HepG2 (cell line): ENCODE measurements at regions not wholly inside any gene's neighbourhood (a gene's known extent, or its start where the extent isn't known, plus 50 kb on each side); places are given as distances from the start of the nearest gene placed in this dataset.

Experiments
- ATAC-seq: fragments of 200-7000 bp; cut with Tn5 transposase; 3 replicates; pipeline ENCODE4 v1.9.1; 2020; ENCODE audit warnings: mild to moderate bottlenecking, moderate library complexity
- BruUV-seq: library from RNA; stranded (reverse); fragments of 400-500 nt; replicated peaks from 2 replicates; lab custom pipeline; 2021; lab: Mats Ljungman, UMichigan
- CTCF ChIA-PET: fragments of 300-600 bp; formaldehyde crosslinking; extraction: SDS; loops from one replicate; lab custom pipeline; 2021; ENCODE audit warnings: low total read pairs, inconsistent platforms, low intra/inter-chr PET ratio; lab: Yijun Ruan, JAX
- POLR2A ChIA-PET: fragments of 350-600 bp; sonication (Branson Sonifier 250); formaldehyde crosslinking; loops from one replicate; lab custom pipeline; 2020; ENCODE audit warnings: antibody characterized with exemption, inconsistent platforms; lab: Yijun Ruan, JAX
- DNase-seq: peaks from one replicate; pipeline ENCODE4 v3.0.0-alpha.2; 2015; ENCODE audit warnings: low spot score
- FAIRE-seq: peaks from 3 replicates; lab custom pipeline; 2011; peaks lifted over from hg19 to GRCh38; lab: Jason Lieb, UNC
- H2AFZ ChIP-seq: one replicate; pipeline ENCODE4 v1.6.1; 2011; ENCODE audit warnings: low read length, inconsistent platforms
- H3K27ac ChIP-seq: fragments of 300-600 bp; 3 replicates; pipeline ENCODE4 v1.8.0; 2011; ENCODE audit warnings: mixed run types, mild to moderate bottlenecking, mixed read lengths, low read length, inconsistent platforms; ENCODE audit not compliant: insufficient read depth; ENCODE audit errors: extremely low read length
- H3K27me3 ChIP-seq, 2 experiments: fragments of 200-600 bp in 1 of 2; 2 replicates in 1 of 2; 3 replicates in 1 of 2; pipeline versions ENCODE4 v1.6.0 to v1.8.0; 2011; ENCODE audit warnings: low read length in 2 of 2, mild to moderate bottlenecking in 2 of 2, moderate library complexity in 2 of 2, inconsistent platforms in 1 of 2; ENCODE audit not compliant: insufficient read depth in 2 of 2, control insufficient read depth in 1 of 2
- H3K36me3 ChIP-seq, 2 experiments: fragments of 200-600 bp in 1 of 2; replicated peaks in 1 of 2; 2 replicates in 1 of 2; 3 replicates in 1 of 2; pipeline versions ENCODE4 v1.5.1 to v1.8.0; 2011; ENCODE audit warnings: low read length in 2 of 2, inconsistent platforms in 1 of 2; ENCODE audit not compliant: insufficient read depth in 2 of 2, control insufficient read depth in 1 of 2
- H3K4me1 ChIP-seq: 2 replicates; pipeline ENCODE4 v1.5.1; 2012; ENCODE audit warnings: low read length, inconsistent platforms; ENCODE audit not compliant: insufficient read depth
- H3K4me2 ChIP-seq: 2 replicates; pipeline ENCODE4 v1.6.0; 2011; ENCODE audit warnings: low read depth, low read length, inconsistent platforms
- H3K4me3 ChIP-seq, 3 experiments: fragments of 200-600 bp in 1 of 3; sonication (generic), shearing (Covaris generic) in 1 of 3; replicated peaks in 1 of 3; 2 replicates each; pipeline ENCODE4 v1.5.1; 2011 to 2016; ENCODE audit warnings: low read length in 3 of 3, inconsistent platforms in 2 of 3, low read depth in 2 of 3, mild to moderate bottlenecking in 2 of 3, control low read depth in 1 of 3, mixed read lengths in 1 of 3; ENCODE audit not compliant: insufficient read depth in 1 of 3
- H3K79me2 ChIP-seq: one replicate; pipeline ENCODE4 v1.6.1; 2011; ENCODE audit warnings: low read length, inconsistent platforms; ENCODE audit not compliant: insufficient read depth
- H3K9ac ChIP-seq: 2 replicates; pipeline ENCODE4 v1.6.0; 2011; ENCODE audit warnings: mild to moderate bottlenecking, low read depth, low read length, inconsistent platforms; ENCODE audit not compliant: insufficient read depth
- H3K9me3 ChIP-seq: 2 replicates; pipeline ENCODE4 v1.5.1; 2012; ENCODE audit warnings: mild to moderate bottlenecking, low read length
- H4K20me1 ChIP-seq: 2 replicates; pipeline ENCODE4 v1.6.0; 2011; ENCODE audit warnings: inconsistent platforms, mild to moderate bottlenecking, low read length, moderate library complexity; ENCODE audit not compliant: insufficient read depth
- BORCS8-MEF2B ChIP-seq: sonication (generic); formaldehyde crosslinking; IDR thresholded peaks from 2 replicates; pipeline ENCODE4 v1.8.0; 2022; ENCODE audit warnings: mild to moderate bottlenecking, missing genetic modification reagents
- CEBPG ChIP-seq: IDR thresholded peaks from 2 replicates; pipeline ENCODE4 v1.6.1; 2016
- GPN1 ChIP-seq: sonication (generic); formaldehyde crosslinking; IDR thresholded peaks from 2 replicates; pipeline ENCODE4 v1.5.1; 2020; ENCODE audit warnings: missing genetic modification reagents, borderline replicate concordance
- IRF2 ChIP-seq: IDR thresholded peaks from 2 replicates; pipeline ENCODE4 v1.6.1; 2018; ENCODE audit warnings: missing genetic modification reagents, missing compliant biosample characterization
- KLF11 ChIP-seq: IDR thresholded peaks from 2 replicates; pipeline ENCODE4 v1.6.1; 2016; ENCODE audit warnings: missing compliant biosample characterization
- NAIF1 ChIP-seq: sonication (generic); formaldehyde crosslinking; IDR thresholded peaks from 2 replicates; pipeline ENCODE4 v1.5.0; 2020; ENCODE audit warnings: mild to moderate bottlenecking, missing genetic modification reagents, borderline replicate concordance
- PHF8 ChIP-seq: sonication (generic); formaldehyde crosslinking; IDR thresholded peaks from 2 replicates; pipeline ENCODE4 v1.5.0; 2020; ENCODE audit warnings: missing genetic modification reagents
- RAD51 ChIP-seq: fragments of 450-650 bp; IDR thresholded peaks from 2 replicates; pipeline ENCODE4 v1.6.1; 2016; ENCODE audit warnings: borderline replicate concordance
- RBFOX2 ChIP-seq: fragments of 200-400 bp; formaldehyde crosslinking; IDR thresholded peaks from 2 replicates; pipeline ENCODE4 v1.6.1; 2017; ENCODE audit warnings: low read depth, mild to moderate bottlenecking, low read length
- ZNF143 ChIP-seq: sonication (generic); formaldehyde crosslinking; IDR thresholded peaks from 2 replicates; pipeline ENCODE4 v1.4.0; 2020; ENCODE audit warnings: missing genetic modification reagents
- ZNF263 ChIP-seq: sonication (generic); formaldehyde crosslinking; IDR thresholded peaks from 2 replicates; pipeline ENCODE4 v1.4.0; 2020; ENCODE audit warnings: missing genetic modification reagents
- ZNF331 ChIP-seq: sonication (generic); formaldehyde crosslinking; IDR thresholded peaks from 2 replicates; pipeline ENCODE4 v1.4.0; 2020; ENCODE audit warnings: missing genetic modification reagents
- ZNF335 ChIP-seq: sonication (generic); formaldehyde crosslinking; IDR thresholded peaks from 2 replicates; pipeline ENCODE4 v1.4.0; 2020; ENCODE audit warnings: missing genetic modification reagents
- ZNF382 ChIP-seq: sonication (generic); formaldehyde crosslinking; IDR thresholded peaks from 2 replicates; pipeline ENCODE4 v1.5.0; 2020; ENCODE audit warnings: missing genetic modification reagents, mild to moderate bottlenecking, borderline replicate concordance
- ZNF407 ChIP-seq: sonication (generic); formaldehyde crosslinking; IDR thresholded peaks from one replicate; pipeline ENCODE4 v1.5.1; 2020; ENCODE audit warnings: mild to moderate bottlenecking, missing genetic modification reagents; ENCODE audit errors: not compliant biosample characterization
- ZNF503 ChIP-seq: sonication (generic); formaldehyde crosslinking; IDR thresholded peaks from 2 replicates; pipeline ENCODE4 v1.4.0; 2020; ENCODE audit warnings: missing genetic modification reagents
- WGBS: methylation state at CpG from one replicate; pipeline ENCODE4 v1.1.6; 2017; ENCODE audit warnings: low lambda C conversion rate; 5-methylcytosine and 5-hydroxymethylcytosine counted together
- in situ Hi-C: cut with HindIII; loops from 2 replicates; pipeline ENCODE4 v1.10.0; 2017; ENCODE audit warnings: low pct_unique_long_range_greater_than_20kb; ENCODE audit not compliant: extremely low pct_ligation_motif_present
- intact Hi-C: fragments of 100-400 bp; cut with micrococcal nuclease; formaldehyde crosslinking; loops from one replicate; pipeline ENCODE4 v1.10.0; 2022; ENCODE audit not compliant: unreplicated experiment
- TF ChIP-seq, protein P1 (sequence below): IDR thresholded peaks from 2 replicates; pipeline ENCODE4 v1.6.1; 2016; ENCODE audit warnings: missing compliant biosample characterization, missing genetic modification reagents, borderline replicate concordance

GRCh38 chr2:107248932-107249331, 363.0 kb upstream of the ST6GAL2 start:
- Histone ChIP-seq H4K20me1 (no peaks in the 10 kb centered on the region), H2AFZ (no peak overlapping the region), H3K9ac (no peak overlapping the region), H3K4me1 (no peaks in the 10 kb centered on the region), H3K79me2 (no peaks in the 10 kb centered on the region), H3K9me3 (peaks cover 21% of the 10 kb centered on the region; the same call in 1 of the 2 replicates), H3K36me3 (no peaks in the 10 kb centered on the region), H3K27ac (no peak overlapping the region), H3K4me3 (no peak overlapping the region), H3K4me2 (no peak overlapping the region), H3K27me3 (no peaks in the 10 kb centered on the region)
- 33% methylated on average over 1 of the region's 1 CpG for WGBS
- DNase-seq (no peak), FAIRE-seq (no peak), ATAC-seq (no peak)
- ChIA-PET POLR2A (no interaction called here), CTCF (no interaction called here)
- in situ Hi-C loops (no loop called here), intact Hi-C loops (no loop called here)
- no TSS peak for BruUV-seq
- TF ChIP-seq RAD51 (no peak), ZNF407 (CRISPR knock-in tag) (no peak), PHF8 (CRISPR knock-in tag) (no peak), BORCS8-MEF2B (CRISPR knock-in tag) (no peak), ZNF503 (CRISPR knock-in tag) (no peak), CEBPG (CRISPR knock-in tag) (no peak), ZNF143 (no peak), ZNF331 (CRISPR knock-in tag) (no peak), NAIF1 (CRISPR knock-in tag) (no peak), ZNF382 (CRISPR knock-in tag) (no peak), RBFOX2 (no peak), GPN1 (CRISPR knock-in tag) (no peak), IRF2 (no peak), ZNF263 (no peak), ZNF335 (CRISPR knock-in tag) (no peak), KLF11 (CRISPR knock-in tag) (no peak)
- TF ChIP-seq, protein P1, sequence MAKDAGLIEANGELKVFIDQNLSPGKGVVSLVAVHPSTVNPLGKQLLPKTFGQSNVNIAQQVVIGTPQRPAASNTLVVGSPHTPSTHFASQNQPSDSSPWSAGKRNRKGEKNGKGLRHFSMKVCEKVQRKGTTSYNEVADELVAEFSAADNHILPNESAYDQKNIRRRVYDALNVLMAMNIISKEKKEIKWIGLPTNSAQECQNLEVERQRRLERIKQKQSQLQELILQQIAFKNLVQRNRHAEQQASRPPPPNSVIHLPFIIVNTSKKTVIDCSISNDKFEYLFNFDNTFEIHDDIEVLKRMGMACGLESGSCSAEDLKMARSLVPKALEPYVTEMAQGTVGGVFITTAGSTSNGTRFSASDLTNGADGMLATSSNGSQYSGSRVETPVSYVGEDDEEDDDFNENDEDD, result no peak
